Ovary (tissue), 3 donors: ENCODE measurements at regions not wholly inside any gene's neighbourhood (a gene's known extent, or its start where the extent isn't known, plus 50 kb on each side); places are given as distances from the start of the nearest gene placed in this dataset.

Source experiments
- POLR2A ChIP-seq: fragments of 450-650 bp; IDR thresholded peaks from one replicate; pipeline ENCODE4 v1.6.1; 2017; ENCODE audit warnings: antibody characterized with exemption, mild to moderate bottlenecking, moderate library complexity
- TF ChIP-seq, protein P1 (sequence below), 3 donors: fragments of 450-650 bp in 2 of 3; fragments of 200-600 bp in 1 of 3; IDR thresholded peaks; one replicate each; pipeline versions ENCODE4 v1.5.1 to v1.8.0; 2016 to 2022; ENCODE audit warnings: antibody characterized with exemption in 3 of 3, mild to moderate bottlenecking in 1 of 3
- donor health status: DM: no; HTN: no; CAD: no.

DNA sequence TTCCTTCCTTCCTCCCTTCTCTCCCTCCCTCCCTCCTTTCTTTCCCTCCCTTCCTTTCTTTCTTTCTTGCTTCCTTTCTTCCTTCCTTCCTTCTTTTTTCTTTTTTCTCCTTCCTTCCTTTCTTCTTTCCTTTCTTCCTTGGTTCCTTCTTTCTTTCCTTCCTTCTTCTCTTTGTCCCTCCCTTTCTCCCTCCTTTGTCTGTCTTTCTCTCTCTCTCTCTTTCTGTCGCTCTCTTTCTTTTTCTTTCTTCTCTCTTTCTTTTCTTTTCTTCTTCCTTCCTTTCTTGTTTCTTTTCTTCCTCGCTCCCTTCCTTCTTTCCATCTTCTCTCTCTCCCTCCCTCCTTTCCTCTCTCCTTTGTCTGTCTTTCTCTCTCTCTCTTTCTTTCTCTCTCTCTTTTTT, 601.9 kb upstream of the JAG1 start:
- TF ChIP-seq, protein P1, sequence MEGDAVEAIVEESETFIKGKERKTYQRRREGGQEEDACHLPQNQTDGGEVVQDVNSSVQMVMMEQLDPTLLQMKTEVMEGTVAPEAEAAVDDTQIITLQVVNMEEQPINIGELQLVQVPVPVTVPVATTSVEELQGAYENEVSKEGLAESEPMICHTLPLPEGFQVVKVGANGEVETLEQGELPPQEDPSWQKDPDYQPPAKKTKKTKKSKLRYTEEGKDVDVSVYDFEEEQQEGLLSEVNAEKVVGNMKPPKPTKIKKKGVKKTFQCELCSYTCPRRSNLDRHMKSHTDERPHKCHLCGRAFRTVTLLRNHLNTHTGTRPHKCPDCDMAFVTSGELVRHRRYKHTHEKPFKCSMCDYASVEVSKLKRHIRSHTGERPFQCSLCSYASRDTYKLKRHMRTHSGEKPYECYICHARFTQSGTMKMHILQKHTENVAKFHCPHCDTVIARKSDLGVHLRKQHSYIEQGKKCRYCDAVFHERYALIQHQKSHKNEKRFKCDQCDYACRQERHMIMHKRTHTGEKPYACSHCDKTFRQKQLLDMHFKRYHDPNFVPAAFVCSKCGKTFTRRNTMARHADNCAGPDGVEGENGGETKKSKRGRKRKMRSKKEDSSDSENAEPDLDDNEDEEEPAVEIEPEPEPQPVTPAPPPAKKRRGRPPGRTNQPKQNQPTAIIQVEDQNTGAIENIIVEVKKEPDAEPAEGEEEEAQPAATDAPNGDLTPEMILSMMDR (IDR thresholded peaks at IDR 0.05): no peak
- TF ChIP-seq POLR2A: no peak
